GM10248 (cell line): ENCODE measurements at regions not wholly inside any gene's neighbourhood (a gene's known extent, or its start where the extent isn't known, plus 50 kb on each side); places are given as distances from the start of the nearest gene placed in this dataset.

Experiments
- CTCF ChIA-PET: fragments of 300-600 bp; sonication (Branson Sonifier 250); formaldehyde crosslinking; extraction: SDS; loops from one replicate; lab custom pipeline; 2021; ENCODE audit warnings: antibody characterized with exemption; lab: Yijun Ruan, JAX
- POLR2A ChIA-PET: fragments of 350-650 bp; sonication (Branson Sonifier 250); formaldehyde crosslinking; extraction: SDS; loops from one replicate; lab custom pipeline; 2020; ENCODE audit warnings: antibody characterized with exemption; lab: Yijun Ruan, JAX
- DNase-seq: peaks from one replicate; pipeline ENCODE4 v3.0.0; 2012; ENCODE audit errors: extremely low spot score
- CTCF ChIP-seq: IDR thresholded peaks from 2 replicates; pipeline ENCODE4 v1.5.1; 2012; ENCODE audit warnings: mild to moderate bottlenecking, low read depth; ENCODE audit errors: extremely low read depth, missing control alignments, control extremely low read depth

GRCh38 chr11:122523846-122524805 lies 131.4 kb upstream of the UBASH3B start:
- CTCF ChIA-PET, result no interaction called here
- DNase-seq, result no peak
- TF ChIP-seq CTCF, result no peak
- POLR2A ChIA-PET, result no interaction called here

- no peak for DNase-seq
- POLR2A ChIA-PET, result no interaction called here
- no peak for TF ChIP-seq CTCF
- CTCF ChIA-PET, result interaction anchor here (2.7 kb wide), 1 partner anchor 16 kb away, joined by 10 read pairs; no protein-coding TSS in a partner anchor
Measured at GRCh38 chr11:122521626-122522025, 133.9 kb upstream of the UBASH3B start.

GRCh38 chr11:122517403-122518379 lies 137.8 kb upstream of the UBASH3B start:
- no peak for TF ChIP-seq CTCF
- ChIA-PET CTCF (interaction anchor here (1.3 to 1.4 kb wide), 3 partner anchors 12 to 863 kb away, joined by 3 to 4 read pairs (median 3); no protein-coding TSS in a partner anchor), POLR2A (no interaction called here)
- no peak for DNase-seq

GRCh38 chr11:122516686-122517085 lies 138.8 kb upstream of the UBASH3B start:
- ChIA-PET POLR2A (no interaction called here), CTCF (interaction anchor here (1.3 to 1.4 kb wide), 3 partner anchors 11 to 862 kb away, joined by 3 to 4 read pairs (median 3); no protein-coding TSS in a partner anchor)
- DNase-seq, result no peak
- no peak for TF ChIP-seq CTCF

GRCh38 chr11:122513997-122514396 lies 141.5 kb upstream of the UBASH3B start:
- DNase-seq, result no peak
- ChIA-PET CTCF (interaction anchor here (0.9 kb wide), 1 partner anchor 8 kb away, joined by 6 read pairs; no protein-coding TSS in a partner anchor), POLR2A (no interaction called here)
- no peak for TF ChIP-seq CTCF

GRCh38 chr11:122513328-122513727 lies 142.2 kb upstream of the UBASH3B start:
- ChIA-PET CTCF (interaction anchor here (0.8 kb wide), 1 partner anchor 857 kb away, joined by 3 read pairs; no protein-coding TSS in a partner anchor), POLR2A (no interaction called here)
- no peak for TF ChIP-seq CTCF
- no peak for DNase-seq
